AG09319 (cell line): ENCODE measurements at regions not wholly inside any gene's neighbourhood (a gene's known extent, or its start where the extent isn't known, plus 50 kb on each side); places are given as distances from the start of the nearest gene placed in this dataset.

ENCODE experiments used
- DNase-seq: peaks from one replicate; pipeline ENCODE4 v3.0.0-alpha.2; 2010; ENCODE audit warnings: low read depth; ENCODE audit errors: extremely low read depth
- TF ChIP-seq, protein P1 (sequence below): IDR thresholded peaks from 2 replicates; pipeline ENCODE4 v1.5.1; 2011; ENCODE audit warnings: low read depth, mild to moderate bottlenecking, inconsistent platforms, low read length, moderate library complexity

- TF ChIP-seq, protein P1, sequence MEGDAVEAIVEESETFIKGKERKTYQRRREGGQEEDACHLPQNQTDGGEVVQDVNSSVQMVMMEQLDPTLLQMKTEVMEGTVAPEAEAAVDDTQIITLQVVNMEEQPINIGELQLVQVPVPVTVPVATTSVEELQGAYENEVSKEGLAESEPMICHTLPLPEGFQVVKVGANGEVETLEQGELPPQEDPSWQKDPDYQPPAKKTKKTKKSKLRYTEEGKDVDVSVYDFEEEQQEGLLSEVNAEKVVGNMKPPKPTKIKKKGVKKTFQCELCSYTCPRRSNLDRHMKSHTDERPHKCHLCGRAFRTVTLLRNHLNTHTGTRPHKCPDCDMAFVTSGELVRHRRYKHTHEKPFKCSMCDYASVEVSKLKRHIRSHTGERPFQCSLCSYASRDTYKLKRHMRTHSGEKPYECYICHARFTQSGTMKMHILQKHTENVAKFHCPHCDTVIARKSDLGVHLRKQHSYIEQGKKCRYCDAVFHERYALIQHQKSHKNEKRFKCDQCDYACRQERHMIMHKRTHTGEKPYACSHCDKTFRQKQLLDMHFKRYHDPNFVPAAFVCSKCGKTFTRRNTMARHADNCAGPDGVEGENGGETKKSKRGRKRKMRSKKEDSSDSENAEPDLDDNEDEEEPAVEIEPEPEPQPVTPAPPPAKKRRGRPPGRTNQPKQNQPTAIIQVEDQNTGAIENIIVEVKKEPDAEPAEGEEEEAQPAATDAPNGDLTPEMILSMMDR: no peak
- DNase-seq: no peak
Observed at GRCh38 chr2:220663065-220663464, 909.0 kb downstream of the EPHA4 start.

- TF ChIP-seq, protein P1: no peak
- peak; percentile 31 for DNase-seq
Observed at GRCh38 chr2:220664272-220665107, 907.6 kb downstream of the EPHA4 start.

DNA sequence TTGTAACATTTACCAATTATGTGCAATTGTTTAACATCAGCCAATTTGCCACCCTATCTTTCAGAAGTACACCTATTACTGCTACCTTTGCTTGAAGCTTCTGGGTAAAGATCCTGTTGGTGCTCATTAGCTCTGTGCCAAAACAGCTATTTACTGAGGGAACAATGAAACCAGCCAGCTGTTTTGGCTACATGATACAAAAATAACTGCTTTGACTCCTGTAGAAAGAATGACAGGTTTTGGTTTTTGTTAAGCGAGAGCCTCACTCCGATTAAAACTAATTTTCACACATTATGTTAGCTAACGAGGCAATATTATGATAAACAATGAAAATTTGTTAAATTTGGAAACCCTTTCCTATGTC lies 907.0 kb downstream of the EPHA4 start:
- TF ChIP-seq, protein P1: no peak
- DNase-seq: no peak

DNA sequence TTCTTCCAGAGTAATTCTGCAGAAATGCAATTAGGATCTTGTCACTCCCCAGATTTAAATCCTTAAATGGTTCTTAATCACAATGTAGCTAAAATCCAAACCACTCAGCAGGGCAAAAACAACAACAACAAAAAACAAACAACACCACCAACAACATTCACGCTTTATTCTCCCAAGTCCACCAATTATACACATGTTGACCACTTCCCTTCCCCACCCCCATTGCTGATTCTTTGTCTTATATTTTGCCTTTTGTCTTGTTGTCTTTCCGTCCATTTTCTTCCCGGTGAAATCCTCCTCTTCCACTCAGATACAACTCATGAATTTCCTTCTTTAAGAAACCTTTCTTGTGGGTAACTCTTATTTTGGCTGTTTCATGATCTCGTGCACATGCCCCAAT lies 902.8 kb downstream of the EPHA4 start:
- DNase-seq: no peak
- TF ChIP-seq, protein P1: no peak

- DNase-seq: no peak
- TF ChIP-seq, protein P1: no peak
Observed at GRCh38 chr2:220670511-220670910, 901.6 kb downstream of the EPHA4 start.

DNA sequence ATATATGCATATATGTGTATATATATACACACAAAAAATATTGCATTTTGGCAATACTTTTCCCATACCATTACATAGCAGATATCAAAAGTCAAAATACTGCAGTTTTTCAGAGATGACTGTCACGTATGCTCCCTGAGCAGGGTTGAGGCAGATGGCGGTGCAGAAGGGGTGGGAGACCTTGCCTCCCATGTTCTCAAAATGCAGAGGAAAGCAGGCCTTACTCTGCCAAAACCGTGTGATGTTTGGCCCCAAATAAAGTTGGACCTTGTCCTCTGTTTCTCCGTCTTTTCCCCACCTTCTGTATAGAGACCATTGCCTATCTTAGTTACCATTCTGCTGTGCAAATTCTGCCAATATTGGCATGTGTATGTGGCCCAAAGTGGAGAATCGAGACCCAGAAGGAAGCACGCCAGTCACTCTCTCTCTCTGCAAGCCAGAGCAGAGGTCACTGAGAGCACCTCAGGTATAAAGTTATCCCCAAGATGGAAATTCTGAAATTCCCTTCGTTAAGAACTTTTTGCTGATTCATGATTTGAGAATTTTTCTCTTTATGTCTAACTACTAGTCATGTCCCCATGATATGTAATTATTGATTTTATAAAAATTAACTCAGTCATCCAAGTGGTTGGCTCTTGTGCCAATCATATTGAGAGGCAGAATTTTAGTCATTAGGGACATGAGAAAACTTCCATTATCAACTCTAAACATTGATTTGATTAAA lies 898.8 kb downstream of the EPHA4 start:
- TF ChIP-seq, protein P1: no peak
- DNase-seq: no peak

DNA sequence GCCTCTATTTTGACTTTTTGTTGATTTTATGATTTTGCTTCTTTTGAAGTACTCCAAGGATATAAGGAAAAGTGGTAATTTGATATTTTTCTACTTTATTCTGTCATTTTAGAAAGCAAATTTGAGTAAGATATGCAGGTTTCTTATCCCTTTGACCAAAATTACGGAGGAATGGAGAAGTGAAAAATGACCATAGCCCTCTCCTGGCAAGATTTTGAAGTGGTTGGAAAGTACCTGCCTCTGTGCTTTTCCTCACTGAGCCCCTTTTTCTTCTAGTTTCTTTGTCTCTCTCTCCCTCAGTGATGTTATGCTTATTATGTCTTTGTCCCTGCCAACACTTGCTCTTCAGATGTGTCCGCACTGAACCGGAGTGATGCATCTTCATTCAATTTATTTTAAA lies 898.1 kb downstream of the EPHA4 start:
- TF ChIP-seq, protein P1: no peak
- no peak for DNase-seq
